ENCODE measurements at regions not wholly inside any gene's neighbourhood (a gene's known extent, or its start where the extent isn't known, plus 50 kb on each side); places are given as distances from the start of the nearest gene placed in this dataset.

DNA sequence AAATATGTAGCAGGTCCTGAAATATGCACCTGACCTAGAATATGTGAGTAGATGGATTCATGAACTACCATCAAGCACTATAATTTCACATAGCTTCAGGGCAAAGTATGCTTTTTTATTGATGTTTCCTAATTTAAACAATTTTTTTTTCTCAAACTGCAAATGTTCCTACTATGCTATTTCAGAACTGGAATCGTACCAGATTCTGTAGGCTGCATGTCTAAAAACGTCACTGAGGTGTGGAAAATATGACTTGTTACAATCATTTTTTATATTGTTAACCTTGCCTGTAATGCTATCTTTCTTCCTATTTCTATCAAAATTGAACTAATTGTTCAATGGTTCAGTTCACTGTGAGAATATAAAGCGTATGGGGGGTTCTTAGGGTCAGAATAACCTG, 78.0 kb upstream of the RERGL start:
- Histone ChIP-seq H3K27me3 (ENCODE audit: insufficient read depth, low read length) (no peaks in the 10 kb centered on the region), H2AFZ (ENCODE audit: low read depth, low read length, poor library complexity, severe bottlenecking) (no peak overlapping the region), H3K79me2 (ENCODE audit: insufficient read depth, low read length) (no peaks in the 10 kb centered on the region), H3K4me3 (replicated peaks in 1 of 2; ENCODE audit: low read depth in 1 of 2, low read length in 2 of 2) (no peak overlapping the region), H3K27ac (ENCODE audit: low read depth, low read length) (no peak overlapping the region), H3K9me2 (ENCODE audit: insufficient read depth) (no peaks in the 10 kb centered on the region), H3K4me2 (ENCODE audit: low read length) (no peak overlapping the region), H4K20me1 (ENCODE audit: insufficient read depth) (no peaks in the 10 kb centered on the region), H3K9me3 (ENCODE audit: control insufficient read depth in 1 of 2, insufficient read depth in 1 of 2, low read depth in 1 of 2, low read length in 2 of 2) (no peaks in the 10 kb centered on the region), H3K9ac (ENCODE audit: low read length) (no peak overlapping the region), H3K4me1 (ENCODE audit: control insufficient read depth in 1 of 2, insufficient read depth in 2 of 2, low read length in 2 of 2) (no peaks in the 10 kb centered on the region; a peak in 1 of 4 replicates), H3K36me3 (ENCODE audit: control insufficient read depth in 1 of 2, insufficient read depth in 2 of 2, low read length in 2 of 2) (no peaks in the 10 kb centered on the region)
- DNase-seq (ENCODE audit: low read depth, low spot score) (no peak), ATAC-seq (no peak)
- RAD21 ChIA-PET (ENCODE audit: low non-redundant PET in 1 of 2, low total read pairs in 2 of 2, uncharacterized antibody in 2 of 2, unreplicated experiment in 2 of 2) = no interaction called here
- CTCF ChIA-PET = no interaction called here
- TF ChIP-seq ELF1 (IDR thresholded peaks at IDR 0.05; ENCODE audit: borderline replicate concordance, low read depth) = no peak
- TF ChIP-seq SP1 (IDR thresholded peaks at IDR 0.05; ENCODE audit: low read depth) = no peak
- TF ChIP-seq FOSL1 (IDR thresholded peaks at IDR 0.05; ENCODE audit: low read depth) = no peak
- no peak for TF ChIP-seq CEBPB (IDR thresholded peaks at IDR 0.05; ENCODE audit: low read depth)
- no peak for TF ChIP-seq EZH2phosphoT487 (IDR thresholded peaks at IDR 0.05; ENCODE audit: borderline replicate concordance)
- no peak for TF ChIP-seq SIN3A (IDR thresholded peaks at IDR 0.05; ENCODE audit: low read depth)
- TF ChIP-seq, protein P1, sequence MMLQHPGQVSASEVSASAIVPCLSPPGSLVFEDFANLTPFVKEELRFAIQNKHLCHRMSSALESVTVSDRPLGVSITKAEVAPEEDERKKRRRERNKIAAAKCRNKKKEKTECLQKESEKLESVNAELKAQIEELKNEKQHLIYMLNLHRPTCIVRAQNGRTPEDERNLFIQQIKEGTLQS (IDR thresholded peaks at IDR 0.05) = no peak
- TF ChIP-seq, protein P2, sequence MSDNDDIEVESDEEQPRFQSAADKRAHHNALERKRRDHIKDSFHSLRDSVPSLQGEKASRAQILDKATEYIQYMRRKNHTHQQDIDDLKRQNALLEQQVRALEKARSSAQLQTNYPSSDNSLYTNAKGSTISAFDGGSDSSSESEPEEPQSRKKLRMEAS (IDR thresholded peaks at IDR 0.05) = no peak
- TF ChIP-seq, protein P3, sequence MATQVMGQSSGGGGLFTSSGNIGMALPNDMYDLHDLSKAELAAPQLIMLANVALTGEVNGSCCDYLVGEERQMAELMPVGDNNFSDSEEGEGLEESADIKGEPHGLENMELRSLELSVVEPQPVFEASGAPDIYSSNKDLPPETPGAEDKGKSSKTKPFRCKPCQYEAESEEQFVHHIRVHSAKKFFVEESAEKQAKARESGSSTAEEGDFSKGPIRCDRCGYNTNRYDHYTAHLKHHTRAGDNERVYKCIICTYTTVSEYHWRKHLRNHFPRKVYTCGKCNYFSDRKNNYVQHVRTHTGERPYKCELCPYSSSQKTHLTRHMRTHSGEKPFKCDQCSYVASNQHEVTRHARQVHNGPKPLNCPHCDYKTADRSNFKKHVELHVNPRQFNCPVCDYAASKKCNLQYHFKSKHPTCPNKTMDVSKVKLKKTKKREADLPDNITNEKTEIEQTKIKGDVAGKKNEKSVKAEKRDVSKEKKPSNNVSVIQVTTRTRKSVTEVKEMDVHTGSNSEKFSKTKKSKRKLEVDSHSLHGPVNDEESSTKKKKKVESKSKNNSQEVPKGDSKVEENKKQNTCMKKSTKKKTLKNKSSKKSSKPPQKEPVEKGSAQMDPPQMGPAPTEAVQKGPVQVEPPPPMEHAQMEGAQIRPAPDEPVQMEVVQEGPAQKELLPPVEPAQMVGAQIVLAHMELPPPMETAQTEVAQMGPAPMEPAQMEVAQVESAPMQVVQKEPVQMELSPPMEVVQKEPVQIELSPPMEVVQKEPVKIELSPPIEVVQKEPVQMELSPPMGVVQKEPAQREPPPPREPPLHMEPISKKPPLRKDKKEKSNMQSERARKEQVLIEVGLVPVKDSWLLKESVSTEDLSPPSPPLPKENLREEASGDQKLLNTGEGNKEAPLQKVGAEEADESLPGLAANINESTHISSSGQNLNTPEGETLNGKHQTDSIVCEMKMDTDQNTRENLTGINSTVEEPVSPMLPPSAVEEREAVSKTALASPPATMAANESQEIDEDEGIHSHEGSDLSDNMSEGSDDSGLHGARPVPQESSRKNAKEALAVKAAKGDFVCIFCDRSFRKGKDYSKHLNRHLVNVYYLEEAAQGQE (IDR thresholded peaks at IDR 0.05; ENCODE audit: low read depth) = no peak
- no peak for TF ChIP-seq YY1 (IDR thresholded peaks at IDR 0.05; ENCODE audit: extremely low read depth, insufficient replicate concordance, low read depth, low read length)
- no peak for TF ChIP-seq RAD21 (IDR thresholded peaks at IDR 0.05; ENCODE audit: low read depth)
- no peak for TF ChIP-seq POLR2AphosphoS5 (IDR thresholded peaks at IDR 0.05; ENCODE audit: low read depth, low read length)
- no peak for TF ChIP-seq JUND (IDR thresholded peaks at IDR 0.05)
- no peak for TF ChIP-seq EGR1 (IDR thresholded peaks at IDR 0.05; ENCODE audit: low read depth)
- TF ChIP-seq, protein P4, sequence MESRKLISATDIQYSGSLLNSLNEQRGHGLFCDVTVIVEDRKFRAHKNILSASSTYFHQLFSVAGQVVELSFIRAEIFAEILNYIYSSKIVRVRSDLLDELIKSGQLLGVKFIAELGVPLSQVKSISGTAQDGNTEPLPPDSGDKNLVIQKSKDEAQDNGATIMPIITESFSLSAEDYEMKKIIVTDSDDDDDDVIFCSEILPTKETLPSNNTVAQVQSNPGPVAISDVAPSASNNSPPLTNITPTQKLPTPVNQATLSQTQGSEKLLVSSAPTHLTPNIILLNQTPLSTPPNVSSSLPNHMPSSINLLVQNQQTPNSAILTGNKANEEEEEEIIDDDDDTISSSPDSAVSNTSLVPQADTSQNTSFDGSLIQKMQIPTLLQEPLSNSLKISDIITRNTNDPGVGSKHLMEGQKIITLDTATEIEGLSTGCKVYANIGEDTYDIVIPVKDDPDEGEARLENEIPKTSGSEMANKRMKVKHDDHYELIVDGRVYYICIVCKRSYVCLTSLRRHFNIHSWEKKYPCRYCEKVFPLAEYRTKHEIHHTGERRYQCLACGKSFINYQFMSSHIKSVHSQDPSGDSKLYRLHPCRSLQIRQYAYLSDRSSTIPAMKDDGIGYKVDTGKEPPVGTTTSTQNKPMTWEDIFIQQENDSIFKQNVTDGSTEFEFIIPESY (IDR thresholded peaks at IDR 0.05; ENCODE audit: extremely low read depth, insufficient replicate concordance, low read length) = no peak
- no peak for TF ChIP-seq ZNF274 (IDR thresholded peaks at IDR 0.05; ENCODE audit: low read depth, low read length)
- TF ChIP-seq, protein P5, sequence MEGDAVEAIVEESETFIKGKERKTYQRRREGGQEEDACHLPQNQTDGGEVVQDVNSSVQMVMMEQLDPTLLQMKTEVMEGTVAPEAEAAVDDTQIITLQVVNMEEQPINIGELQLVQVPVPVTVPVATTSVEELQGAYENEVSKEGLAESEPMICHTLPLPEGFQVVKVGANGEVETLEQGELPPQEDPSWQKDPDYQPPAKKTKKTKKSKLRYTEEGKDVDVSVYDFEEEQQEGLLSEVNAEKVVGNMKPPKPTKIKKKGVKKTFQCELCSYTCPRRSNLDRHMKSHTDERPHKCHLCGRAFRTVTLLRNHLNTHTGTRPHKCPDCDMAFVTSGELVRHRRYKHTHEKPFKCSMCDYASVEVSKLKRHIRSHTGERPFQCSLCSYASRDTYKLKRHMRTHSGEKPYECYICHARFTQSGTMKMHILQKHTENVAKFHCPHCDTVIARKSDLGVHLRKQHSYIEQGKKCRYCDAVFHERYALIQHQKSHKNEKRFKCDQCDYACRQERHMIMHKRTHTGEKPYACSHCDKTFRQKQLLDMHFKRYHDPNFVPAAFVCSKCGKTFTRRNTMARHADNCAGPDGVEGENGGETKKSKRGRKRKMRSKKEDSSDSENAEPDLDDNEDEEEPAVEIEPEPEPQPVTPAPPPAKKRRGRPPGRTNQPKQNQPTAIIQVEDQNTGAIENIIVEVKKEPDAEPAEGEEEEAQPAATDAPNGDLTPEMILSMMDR (IDR thresholded peaks at IDR 0.05 in 2 of 3, conservative IDR thresholded peaks at IDR 0.05 in 1 of 3; ENCODE audit: borderline replicate concordance in 1 of 3, insufficient read depth in 1 of 3, low read depth in 2 of 3, low read length in 2 of 3) = no peak
- TF ChIP-seq POLR2A (IDR thresholded peaks at IDR 0.05; ENCODE audit: borderline replicate concordance, extremely low read depth, insufficient read depth, insufficient read length) = no peak
- TF ChIP-seq CBX3 (IDR thresholded peaks at IDR 0.05; ENCODE audit: low read depth) = no peak
- POLR2A ChIA-PET = no interaction called here
- intact Hi-C loops (cut with micrococcal nuclease) = no loop called here
- BruUV-seq (replicated peaks) = no TSS peak
